MCF 10A (cell line): ENCODE measurements at regions not wholly inside any gene's neighbourhood (a gene's known extent, or its start where the extent isn't known, plus 50 kb on each side); places are given as distances from the start of the nearest gene placed in this dataset.
"Not testable (repeated sequence)": the region's sequence is repeated elsewhere in the genome, so short reads cannot be mapped to it uniquely, and the experiment has no call there.

Experiments
- BruUV-seq: library from RNA; stranded (reverse); fragments of 400-500 nt; replicated peaks from 2 replicates; lab custom pipeline; 2021; lab: Mats Ljungman, UMichigan
- CTCF ChIA-PET: fragments of 300-600 bp; sonication (Branson Sonifier 250); formaldehyde crosslinking; extraction: SDS; loops from one replicate; lab custom pipeline; 2021; ENCODE audit warnings: antibody characterized with exemption, inconsistent platforms; lab: Yijun Ruan, JAX
- POLR2A ChIA-PET: fragments of 300-600, 350-650 bp; sonication (Branson Sonifier 250); formaldehyde crosslinking; extraction: SDS; loops from one replicate; lab custom pipeline; 2020; ENCODE audit warnings: antibody characterized with exemption, inconsistent platforms; lab: Yijun Ruan, JAX
- DNase-seq: peaks from one replicate; pipeline ENCODE4 v3.0.0-alpha.2; 2018; ENCODE audit not compliant: unreplicated experiment
- H3K27ac Mint-ChIP-seq: one replicate; pipeline ENCODE4 v1.8.0; 2022; ENCODE audit warnings: mild to moderate bottlenecking, low read depth, mixed read lengths; ENCODE audit not compliant: unreplicated experiment
- H3K27me3 Mint-ChIP-seq: one replicate; pipeline ENCODE4 v1.8.0; 2022; ENCODE audit warnings: mixed read lengths; ENCODE audit not compliant: insufficient read depth, unreplicated experiment
- H3K36me3 Mint-ChIP-seq: one replicate; pipeline ENCODE4 v1.8.0; 2022; ENCODE audit warnings: mild to moderate bottlenecking, moderate library complexity, mixed read lengths; ENCODE audit not compliant: insufficient read depth, unreplicated experiment
- H3K4me1 Mint-ChIP-seq: one replicate; pipeline ENCODE4 v1.8.0; 2022; ENCODE audit warnings: mixed read lengths; ENCODE audit not compliant: insufficient read depth, unreplicated experiment
- H3K4me3 Mint-ChIP-seq: one replicate; pipeline ENCODE4 v1.8.0; 2022; ENCODE audit warnings: mild to moderate bottlenecking, moderate library complexity, mixed read lengths; ENCODE audit not compliant: unreplicated experiment
- H3K9me3 Mint-ChIP-seq: one replicate; pipeline ENCODE4 v1.8.0; 2022; ENCODE audit warnings: mixed read lengths; ENCODE audit not compliant: unreplicated experiment
- CTCF ChIP-seq: fragments of 200-600 bp; IDR thresholded peaks from one replicate; pipeline ENCODE4 v1.8.0; 2022; ENCODE audit warnings: antibody characterized with exemption, mild to moderate bottlenecking; ENCODE audit not compliant: unreplicated experiment
- intact Hi-C: fragments of 100-400 bp; cut with micrococcal nuclease; formaldehyde crosslinking; loops from 2 replicates; pipeline ENCODE4 v1.14.1; 2022

GRCh38 chr15:34494084-34494399, 56.4 kb upstream of the GOLGA8A start:
- ChIA-PET POLR2A (interaction anchor here (0.8 kb wide), 1 partner anchor 444 kb away, joined by 4 read pairs; no protein-coding TSS in a partner anchor), CTCF (no interaction called here)
- Mint-ChIP-seq H3K27me3 (peaks cover 70% of the 10 kb centered on the region), H3K27ac (no peak overlapping the region), H3K4me3 (no peak overlapping the region), H3K4me1 (no peaks in the 10 kb centered on the region), H3K36me3 (no peaks in the 10 kb centered on the region), H3K9me3 (peaks cover 8% of the 10 kb centered on the region)
- intact Hi-C loops, result no loop called here
- BruUV-seq, result no TSS peak
- no peak for DNase-seq
- no peak for TF ChIP-seq CTCF

GRCh38 chr15:34493001-34493400, 55.4 kb upstream of the GOLGA8A start:
- ChIA-PET POLR2A (interaction anchor here (1.3 kb wide), 1 partner anchor 16 kb away, joined by 3 read pairs; no protein-coding TSS in a partner anchor), CTCF (no interaction called here)
- TF ChIP-seq CTCF, result no peak
- peaks cover 64% of the 10 kb centered on the region for H3K27me3 Mint-ChIP-seq
- no peak overlapping the region for H3K27ac Mint-ChIP-seq
- no peaks in the 10 kb centered on the region for H3K4me1 Mint-ChIP-seq
- DNase-seq, result no peak
- no peak overlapping the region for H3K4me3 Mint-ChIP-seq
- H3K36me3 Mint-ChIP-seq, result no peaks in the 10 kb centered on the region
- intact Hi-C loops, result no loop called here
- H3K9me3 Mint-ChIP-seq, result peaks cover 8% of the 10 kb centered on the region
- no TSS peak for BruUV-seq

DNA sequence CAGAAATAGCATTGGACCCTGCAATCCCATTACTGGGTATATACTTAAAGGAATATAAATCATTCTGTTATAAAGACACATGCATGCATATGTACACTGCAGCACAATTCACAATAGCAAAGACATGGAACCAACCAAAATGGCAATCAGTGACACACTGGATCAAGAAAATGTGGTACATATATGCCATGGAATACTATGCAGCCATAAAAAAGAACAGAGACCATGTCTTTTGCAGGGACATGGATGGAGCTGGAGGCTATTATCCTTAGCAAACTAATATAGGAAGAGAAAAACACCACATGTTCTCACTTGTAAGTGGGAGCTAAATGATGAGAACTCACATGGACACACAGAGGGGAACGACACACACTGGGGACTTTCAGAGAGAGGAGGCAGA, 53.9 kb upstream of the GOLGA8A start:
- intact Hi-C loops, DNase-seq, H3K9me3 Mint-ChIP-seq, CTCF ChIA-PET, H3K36me3 Mint-ChIP-seq, H3K4me1 Mint-ChIP-seq, BruUV-seq, H3K4me3 Mint-ChIP-seq, H3K27ac Mint-ChIP-seq: not testable (repeated sequence)
- POLR2A ChIA-PET, result interaction anchor here (0.9 kb wide), 1 partner anchor 10 kb away, joined by 3 read pairs; no protein-coding TSS in a partner anchor
- peaks cover 51% of the 10 kb centered on the region for H3K27me3 Mint-ChIP-seq

DNA sequence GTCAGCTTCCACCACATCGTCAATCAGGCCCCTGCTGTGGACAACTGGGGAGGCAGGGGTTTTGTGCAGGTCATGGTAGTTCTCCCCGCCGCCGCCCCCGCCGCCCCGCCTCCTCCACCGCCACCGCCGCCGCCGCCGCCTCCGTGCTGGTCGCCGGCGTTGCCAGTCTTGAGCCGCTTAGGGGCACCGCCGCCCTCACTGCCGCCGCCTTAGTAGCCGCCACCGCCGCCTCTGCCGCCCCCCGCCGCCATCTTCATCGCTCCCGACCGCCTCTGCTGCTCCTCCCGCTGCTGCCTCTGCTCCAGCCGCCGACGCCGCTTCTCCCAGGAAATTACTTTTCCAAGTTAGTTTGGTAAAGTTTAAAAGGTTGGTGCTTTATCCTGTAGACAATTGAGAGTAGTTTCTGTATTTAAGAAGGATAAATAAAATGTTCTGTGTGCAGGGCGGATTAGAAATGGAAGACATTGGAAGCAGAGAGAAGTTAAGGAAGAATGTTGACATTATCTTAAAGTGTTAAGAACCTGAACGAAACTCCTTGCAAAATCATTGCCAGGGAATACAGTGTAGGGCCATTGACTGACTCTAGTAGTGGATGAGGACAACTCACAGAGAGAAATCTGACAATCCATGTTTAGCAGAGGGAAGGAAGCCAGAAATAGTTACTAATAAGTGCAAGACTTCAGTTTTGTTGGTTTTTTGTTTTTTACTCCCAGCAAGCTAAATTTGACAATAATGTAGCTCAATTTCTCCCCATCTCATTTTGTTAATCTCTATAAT, 53.0 kb upstream of the GOLGA8A start:
- no peak for DNase-seq
- Mint-ChIP-seq H3K27me3 (peaks cover 51% of the 10 kb centered on the region), H3K27ac (no peak overlapping the region), H3K36me3 (no peaks in the 10 kb centered on the region), H3K9me3 (peaks cover 8% of the 10 kb centered on the region), H3K4me3 (no peak overlapping the region), H3K4me1 (no peaks in the 10 kb centered on the region)
- no TSS peak for BruUV-seq
- no peak for TF ChIP-seq CTCF
- ChIA-PET CTCF (no interaction called here), POLR2A (no interaction called here)
- intact Hi-C loops, result no loop called here

- CTCF ChIA-PET, result not testable (repeated sequence)
Observed at GRCh38 chr15:34488973-34489959, 51.7 kb upstream of the GOLGA8A start.

More at GRCh38 chr15:34488973-34489959, 51.7 kb upstream of the GOLGA8A start:
- peaks cover 64% of the 10 kb centered on the region for H3K27me3 Mint-ChIP-seq
- intact Hi-C loops, H3K4me3 Mint-ChIP-seq, H3K27ac Mint-ChIP-seq, DNase-seq, H3K36me3 Mint-ChIP-seq, H3K9me3 Mint-ChIP-seq, BruUV-seq, POLR2A ChIA-PET, H3K4me1 Mint-ChIP-seq: not testable (repeated sequence)
